ENCODE measurements at regions not wholly inside any gene's neighbourhood (a gene's known extent, or its start where the extent isn't known, plus 50 kb on each side); places are given as distances from the start of the nearest gene placed in this dataset.

DNA sequence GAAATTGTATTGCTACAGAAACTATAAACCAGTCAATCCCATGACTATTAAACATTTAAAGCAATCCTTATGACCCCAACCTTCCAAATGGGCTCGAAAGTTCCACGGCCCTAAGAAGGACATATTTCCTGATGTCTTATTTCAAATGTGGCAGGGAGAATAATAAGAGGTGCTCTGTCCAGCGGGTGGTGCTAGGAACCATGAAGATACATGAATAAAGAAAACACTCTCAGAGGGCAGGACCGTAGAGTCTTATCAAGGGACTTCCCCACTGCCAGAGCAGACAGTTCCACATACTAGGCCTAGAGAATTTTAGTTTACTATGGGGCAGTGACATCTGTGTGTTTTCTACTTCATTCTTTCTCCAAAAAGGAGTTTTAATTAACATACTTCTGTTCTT, 187.1 kb upstream of the PIK3C3 start:
- no peak overlapping the region for H3K27ac ChIP-seq
- no peaks in the 10 kb centered on the region for H3K4me1 ChIP-seq (ENCODE audit: low read depth, poor library complexity, severe bottlenecking)
- H3K36me3 ChIP-seq (ENCODE audit: insufficient read depth), result no peaks in the 10 kb centered on the region
- TF ChIP-seq, protein P1, sequence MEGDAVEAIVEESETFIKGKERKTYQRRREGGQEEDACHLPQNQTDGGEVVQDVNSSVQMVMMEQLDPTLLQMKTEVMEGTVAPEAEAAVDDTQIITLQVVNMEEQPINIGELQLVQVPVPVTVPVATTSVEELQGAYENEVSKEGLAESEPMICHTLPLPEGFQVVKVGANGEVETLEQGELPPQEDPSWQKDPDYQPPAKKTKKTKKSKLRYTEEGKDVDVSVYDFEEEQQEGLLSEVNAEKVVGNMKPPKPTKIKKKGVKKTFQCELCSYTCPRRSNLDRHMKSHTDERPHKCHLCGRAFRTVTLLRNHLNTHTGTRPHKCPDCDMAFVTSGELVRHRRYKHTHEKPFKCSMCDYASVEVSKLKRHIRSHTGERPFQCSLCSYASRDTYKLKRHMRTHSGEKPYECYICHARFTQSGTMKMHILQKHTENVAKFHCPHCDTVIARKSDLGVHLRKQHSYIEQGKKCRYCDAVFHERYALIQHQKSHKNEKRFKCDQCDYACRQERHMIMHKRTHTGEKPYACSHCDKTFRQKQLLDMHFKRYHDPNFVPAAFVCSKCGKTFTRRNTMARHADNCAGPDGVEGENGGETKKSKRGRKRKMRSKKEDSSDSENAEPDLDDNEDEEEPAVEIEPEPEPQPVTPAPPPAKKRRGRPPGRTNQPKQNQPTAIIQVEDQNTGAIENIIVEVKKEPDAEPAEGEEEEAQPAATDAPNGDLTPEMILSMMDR (conservative IDR thresholded peaks at IDR 0.05; ENCODE audit: low read depth, low read length), result no peak
- H3K4me3 ChIP-seq (IDR thresholded peaks at IDR 0.05; ENCODE audit: insufficient read depth, low read depth, low read length), result no peak overlapping the region
- H3K9ac ChIP-seq, result no peak overlapping the region
- no peaks in the 10 kb centered on the region for H3K27me3 ChIP-seq (ENCODE audit: insufficient read depth, low read depth)
- no peaks in the 10 kb centered on the region for H4K20me1 ChIP-seq (ENCODE audit: insufficient read depth)
- H3K79me2 ChIP-seq (ENCODE audit: insufficient read depth, low read depth), result no peaks in the 10 kb centered on the region
- no peak overlapping the region for H2AFZ ChIP-seq (ENCODE audit: low read depth)
- no peak overlapping the region for H3K4me2 ChIP-seq

DNA sequence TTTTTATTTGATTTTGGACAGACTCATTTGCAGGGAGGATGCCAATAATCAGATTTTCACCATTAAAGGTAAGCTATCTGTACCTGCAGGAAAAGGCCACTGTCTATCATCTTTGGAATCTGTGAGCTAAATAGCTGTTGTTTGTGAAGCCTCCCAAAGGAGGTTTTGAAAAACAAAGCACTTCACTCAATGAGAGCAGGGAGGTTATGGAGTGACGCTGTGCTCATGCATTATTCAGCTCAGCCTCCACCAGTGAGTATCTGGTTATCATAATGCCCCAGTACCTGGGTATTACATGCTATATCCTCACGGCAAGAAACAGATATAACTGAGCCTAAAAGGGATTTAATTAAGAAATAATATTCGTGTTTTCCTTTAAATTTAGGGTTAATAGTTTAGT, 189.6 kb upstream of the PIK3C3 start:
- Histone ChIP-seq H3K9ac (no peak overlapping the region), H3K27me3 (ENCODE audit: insufficient read depth, low read depth) (no peaks in the 10 kb centered on the region), H3K4me3 (IDR thresholded peaks at IDR 0.05; ENCODE audit: insufficient read depth, low read depth, low read length) (no peak overlapping the region), H3K36me3 (ENCODE audit: insufficient read depth) (no peaks in the 10 kb centered on the region), H3K79me2 (ENCODE audit: insufficient read depth, low read depth) (no peaks in the 10 kb centered on the region), H3K4me1 (ENCODE audit: low read depth, poor library complexity, severe bottlenecking) (no peaks in the 10 kb centered on the region), H4K20me1 (ENCODE audit: insufficient read depth) (no peaks in the 10 kb centered on the region), H3K27ac (no peak overlapping the region), H3K4me2 (no peak overlapping the region), H2AFZ (ENCODE audit: low read depth) (no peak overlapping the region)
- TF ChIP-seq, protein P1 (conservative IDR thresholded peaks at IDR 0.05; ENCODE audit: low read depth, low read length), result no peak

DNA sequence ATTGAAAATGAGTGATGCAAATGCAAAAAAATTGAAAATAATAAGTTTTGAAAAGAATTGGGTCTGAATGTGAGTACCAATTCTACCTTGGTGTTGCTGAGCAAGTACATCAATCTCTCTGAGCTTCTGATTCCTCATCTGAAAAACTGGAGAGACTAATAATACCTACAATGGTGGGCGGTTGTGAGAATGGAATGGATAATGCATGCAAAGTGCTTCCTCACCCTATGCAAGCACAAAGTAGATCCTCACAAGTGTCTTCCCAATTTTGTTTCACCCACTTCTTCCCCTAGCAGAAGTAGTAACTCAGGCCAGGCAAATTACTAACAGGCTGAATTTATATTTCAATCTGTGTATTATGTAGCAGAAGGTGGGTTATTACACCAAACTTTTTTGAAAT, 191.7 kb upstream of the PIK3C3 start:
- H3K4me3 ChIP-seq (IDR thresholded peaks at IDR 0.05; ENCODE audit: insufficient read depth, low read depth, low read length), result no peak overlapping the region
- no peak overlapping the region for H3K9ac ChIP-seq
- no peak overlapping the region for H3K4me2 ChIP-seq
- H3K79me2 ChIP-seq (ENCODE audit: insufficient read depth, low read depth), result no peaks in the 10 kb centered on the region
- no peak overlapping the region for H3K27ac ChIP-seq
- H3K4me1 ChIP-seq (ENCODE audit: low read depth, poor library complexity, severe bottlenecking), result no peaks in the 10 kb centered on the region
- no peaks in the 10 kb centered on the region for H4K20me1 ChIP-seq (ENCODE audit: insufficient read depth)
- TF ChIP-seq, protein P1 (conservative IDR thresholded peaks at IDR 0.05; ENCODE audit: low read depth, low read length), result no peak
- no peaks in the 10 kb centered on the region for H3K27me3 ChIP-seq (ENCODE audit: insufficient read depth, low read depth)
- no peaks in the 10 kb centered on the region for H3K36me3 ChIP-seq (ENCODE audit: insufficient read depth)
- H2AFZ ChIP-seq (ENCODE audit: low read depth), result no peak overlapping the region

DNA sequence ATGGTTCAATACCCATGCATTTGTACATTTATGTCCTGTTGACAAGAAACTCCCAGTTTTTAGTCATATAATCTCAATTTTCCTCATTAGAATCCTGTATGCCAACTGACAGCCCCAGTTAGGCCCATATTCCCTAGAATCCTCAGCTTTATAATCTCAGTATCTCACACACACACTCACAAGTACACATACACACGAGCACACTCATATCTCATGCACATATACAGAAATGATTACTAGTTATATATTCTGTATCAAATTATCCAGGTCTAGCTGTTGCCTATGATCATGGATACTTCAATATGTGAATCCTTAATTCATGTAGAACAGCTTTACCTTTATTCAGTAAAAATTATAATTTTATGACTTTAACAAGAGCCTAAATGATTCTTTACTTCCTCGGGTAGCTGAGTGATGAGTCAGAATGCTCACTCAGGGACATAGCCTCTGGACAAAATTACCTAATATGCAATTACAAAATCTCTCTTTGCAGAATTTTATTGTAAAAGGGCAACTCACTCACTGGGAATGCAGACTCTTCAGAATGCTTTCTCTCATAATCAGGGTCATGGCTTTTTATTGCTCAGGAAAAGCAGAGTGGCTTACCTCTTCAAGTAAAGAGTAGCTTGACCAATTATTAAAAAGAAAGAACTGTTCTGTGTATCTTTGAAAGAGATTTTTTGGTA, 193.6 kb upstream of the PIK3C3 start:
- no peak overlapping the region for H3K27ac ChIP-seq
- TF ChIP-seq, protein P1 (conservative IDR thresholded peaks at IDR 0.05; ENCODE audit: low read depth, low read length), result no peak
- H3K9ac ChIP-seq, result no peak overlapping the region
- no peaks in the 10 kb centered on the region for H3K36me3 ChIP-seq (ENCODE audit: insufficient read depth)
- no peaks in the 10 kb centered on the region for H3K4me1 ChIP-seq (ENCODE audit: low read depth, poor library complexity, severe bottlenecking)
- H2AFZ ChIP-seq (ENCODE audit: low read depth), result no peak overlapping the region
- no peaks in the 10 kb centered on the region for H4K20me1 ChIP-seq (ENCODE audit: insufficient read depth)
- no peak overlapping the region for H3K4me2 ChIP-seq
- H3K79me2 ChIP-seq (ENCODE audit: insufficient read depth, low read depth), result no peaks in the 10 kb centered on the region
- H3K4me3 ChIP-seq (IDR thresholded peaks at IDR 0.05; ENCODE audit: insufficient read depth, low read depth, low read length), result no peak overlapping the region
- H3K27me3 ChIP-seq (ENCODE audit: insufficient read depth, low read depth), result no peaks in the 10 kb centered on the region
